Keratinocyte (primary cell): ENCODE measurements at regions not wholly inside any gene's neighbourhood (a gene's known extent, or its start where the extent isn't known, plus 50 kb on each side); places are given as distances from the start of the nearest gene placed in this dataset.

ENCODE experiments used
- EZH2 ChIP-seq: IDR thresholded peaks from one replicate; pipeline ENCODE4 v1.6.1; 2012; ENCODE audit warnings: inconsistent platforms, mild to moderate bottlenecking, low read length, moderate library complexity
- TF ChIP-seq, protein P1 (sequence below), 3 experiments: IDR thresholded peaks in 1 of 3; conservative IDR thresholded peaks in 1 of 3; optimal IDR thresholded peaks in 1 of 3; 2 replicates in 2 of 3; 3 replicates in 1 of 3; pipeline versions ENCODE3 to v1.5.1; 2011; ENCODE audit warnings: low read length in 3 of 3, mild to moderate bottlenecking in 3 of 3, moderate library complexity in 2 of 3, control low read depth in 1 of 3, inconsistent platforms in 1 of 3; ENCODE audit not compliant: insufficient read depth in 2 of 3; ENCODE audit errors: extremely low read depth in 1 of 3

DNA sequence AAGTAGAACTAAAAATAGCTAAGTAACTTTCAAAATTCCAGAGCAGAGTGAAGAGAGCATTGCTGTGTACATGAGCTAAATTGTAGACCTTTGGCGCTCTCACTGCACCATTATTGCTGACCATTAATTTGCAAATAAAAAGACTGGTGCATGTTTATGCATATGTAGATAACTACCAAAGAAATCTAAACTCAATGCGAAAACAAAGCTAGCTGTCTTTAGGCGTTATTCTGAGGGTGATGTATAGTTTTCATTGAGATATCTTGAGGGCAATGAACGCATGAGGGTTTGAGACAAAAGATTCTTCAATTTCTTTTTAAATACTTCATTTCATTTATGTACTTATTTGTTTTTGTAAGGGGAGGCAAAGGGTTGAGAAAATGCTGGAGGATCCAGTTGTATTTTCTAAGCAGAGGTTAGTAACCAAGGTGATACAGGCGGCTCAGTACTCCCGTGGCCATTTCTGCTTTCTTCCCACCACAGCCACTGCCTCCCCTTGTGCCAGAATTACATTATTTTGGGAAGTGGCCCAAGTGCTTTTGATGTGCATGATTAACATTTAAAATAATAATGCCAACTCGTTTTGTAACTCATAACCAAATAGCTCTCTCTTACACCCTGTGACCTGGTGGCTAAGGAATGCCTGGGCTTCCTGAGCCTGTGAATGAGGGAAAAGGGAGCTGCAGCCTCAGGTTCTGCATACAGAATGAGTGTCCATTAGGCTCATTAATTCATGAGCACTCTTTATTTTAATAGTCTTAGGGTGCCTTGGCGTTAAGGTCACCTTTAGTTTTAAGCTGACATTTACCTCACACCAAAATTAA is 797.8 kb upstream of the GYPC start:
- no peak for TF ChIP-seq EZH2
- TF ChIP-seq, protein P1, sequence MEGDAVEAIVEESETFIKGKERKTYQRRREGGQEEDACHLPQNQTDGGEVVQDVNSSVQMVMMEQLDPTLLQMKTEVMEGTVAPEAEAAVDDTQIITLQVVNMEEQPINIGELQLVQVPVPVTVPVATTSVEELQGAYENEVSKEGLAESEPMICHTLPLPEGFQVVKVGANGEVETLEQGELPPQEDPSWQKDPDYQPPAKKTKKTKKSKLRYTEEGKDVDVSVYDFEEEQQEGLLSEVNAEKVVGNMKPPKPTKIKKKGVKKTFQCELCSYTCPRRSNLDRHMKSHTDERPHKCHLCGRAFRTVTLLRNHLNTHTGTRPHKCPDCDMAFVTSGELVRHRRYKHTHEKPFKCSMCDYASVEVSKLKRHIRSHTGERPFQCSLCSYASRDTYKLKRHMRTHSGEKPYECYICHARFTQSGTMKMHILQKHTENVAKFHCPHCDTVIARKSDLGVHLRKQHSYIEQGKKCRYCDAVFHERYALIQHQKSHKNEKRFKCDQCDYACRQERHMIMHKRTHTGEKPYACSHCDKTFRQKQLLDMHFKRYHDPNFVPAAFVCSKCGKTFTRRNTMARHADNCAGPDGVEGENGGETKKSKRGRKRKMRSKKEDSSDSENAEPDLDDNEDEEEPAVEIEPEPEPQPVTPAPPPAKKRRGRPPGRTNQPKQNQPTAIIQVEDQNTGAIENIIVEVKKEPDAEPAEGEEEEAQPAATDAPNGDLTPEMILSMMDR (optimal IDR thresholded peaks at IDR 0.05 in 1 of 3, IDR thresholded peaks at IDR 0.05 in 1 of 3, conservative IDR thresholded peaks at IDR 0.05 in 1 of 3; ENCODE audit: extremely low read depth in 1 of 3, insufficient read depth in 2 of 3, low read length in 3 of 3): no peak
